ENCODE measurements at regions not wholly inside any gene's neighbourhood (a gene's known extent, or its start where the extent isn't known, plus 50 kb on each side); places are given as distances from the start of the nearest gene placed in this dataset.

DNA sequence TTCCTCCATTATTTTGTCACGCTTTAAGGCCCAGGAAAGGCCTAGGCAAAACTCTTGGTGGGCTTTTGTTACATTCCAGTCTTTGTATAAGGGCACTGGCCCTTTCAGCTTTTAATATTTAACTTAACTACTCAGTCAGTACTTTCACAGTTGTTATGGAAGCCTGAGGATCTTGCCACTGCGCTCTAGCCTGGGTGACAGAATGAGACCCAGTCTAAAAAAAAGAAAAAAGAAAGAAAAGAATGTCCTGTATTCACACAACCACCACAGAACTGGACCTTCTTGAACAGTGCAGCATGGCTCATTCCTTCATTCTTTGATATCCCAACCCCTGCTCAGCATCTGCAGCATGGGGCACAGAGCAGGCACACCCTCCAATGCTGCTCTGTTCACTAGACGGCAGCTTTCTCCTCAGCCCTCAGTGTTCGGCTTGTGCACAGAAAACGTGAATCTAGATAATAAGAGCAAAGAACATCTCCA is 59.6 kb upstream of the EPCAM start:
- no peak overlapping the region for H3K27ac Mint-ChIP-seq
- peaks cover 0 to 1% (median 0%) of the 10 kb centered on the region in 5 donors for H3K9me3 Mint-ChIP-seq
- DNase-seq = no peak
- no peaks in the 10 kb centered on the region for H3K9me3 ChIP-seq (ENCODE audit: low read length)
- H3K27ac ChIP-seq (ENCODE audit: low read depth, low read length) = no peak overlapping the region
- H3K27me3 Mint-ChIP-seq = peaks cover 5 to 16% of the 10 kb centered on the region in 2 donors
- no peak overlapping the region for H3K4me3 Mint-ChIP-seq
- H3K4me3 ChIP-seq (ENCODE audit: low read length) = no peak overlapping the region
- no peaks in the 10 kb centered on the region for H3K36me3 Mint-ChIP-seq
- no peaks in the 10 kb centered on the region for H3K4me1 Mint-ChIP-seq
- CTCF ChIA-PET = no interaction called here
- POLR2A ChIA-PET = no interaction called here
- H3K36me3 ChIP-seq (ENCODE audit: insufficient read depth, low read length) = no peaks in the 10 kb centered on the region
- no peaks in the 10 kb centered on the region for H3K4me1 ChIP-seq (ENCODE audit: insufficient read depth, low read length)
- H3K27me3 ChIP-seq (ENCODE audit: insufficient read depth, low read length, poor library complexity, severe bottlenecking) = no peaks in the 10 kb centered on the region

DNA sequence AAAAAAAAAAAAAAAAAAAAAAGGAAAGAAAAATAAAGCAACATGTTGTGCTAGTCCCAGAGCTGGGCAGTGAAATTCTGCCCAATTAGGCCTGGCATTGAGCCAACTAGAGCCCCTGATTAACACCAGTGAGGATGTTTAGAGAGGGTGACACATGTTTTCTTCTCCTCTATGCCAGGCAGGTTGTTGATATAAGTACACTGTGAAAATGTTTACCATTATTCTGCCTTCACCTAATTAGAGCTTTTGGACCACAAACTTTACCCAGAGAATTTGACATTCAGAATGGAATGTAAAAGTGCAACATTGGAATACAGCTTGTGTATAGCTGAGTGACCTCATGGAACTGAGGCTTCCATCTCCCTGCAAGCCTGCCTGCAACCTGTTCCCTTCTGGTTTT is 62.0 kb upstream of the EPCAM start:
- Histone ChIP-seq H3K27ac (ENCODE audit: low read depth, low read length) (no peak overlapping the region), H3K4me3 (ENCODE audit: low read length) (no peak overlapping the region), H3K4me1 (ENCODE audit: insufficient read depth, low read length) (no peaks in the 10 kb centered on the region), H3K27me3 (ENCODE audit: insufficient read depth, low read length, poor library complexity, severe bottlenecking) (no peaks in the 10 kb centered on the region), H3K9me3 (ENCODE audit: low read length) (no peaks in the 10 kb centered on the region), H3K36me3 (ENCODE audit: insufficient read depth, low read length) (no peaks in the 10 kb centered on the region)
- no peaks in the 10 kb centered on the region for H3K36me3 Mint-ChIP-seq
- ChIA-PET POLR2A (no interaction called here), CTCF (no interaction called here)
- H3K27ac Mint-ChIP-seq = no peak overlapping the region
- H3K4me3 Mint-ChIP-seq = no peak overlapping the region
- no peaks in the 10 kb centered on the region for H3K4me1 Mint-ChIP-seq
- DNase-seq = no peak
- H3K27me3 Mint-ChIP-seq = peaks cover 5 to 24% of the 10 kb centered on the region in 2 donors
- H3K9me3 Mint-ChIP-seq = no peaks in the 10 kb centered on the region

DNA sequence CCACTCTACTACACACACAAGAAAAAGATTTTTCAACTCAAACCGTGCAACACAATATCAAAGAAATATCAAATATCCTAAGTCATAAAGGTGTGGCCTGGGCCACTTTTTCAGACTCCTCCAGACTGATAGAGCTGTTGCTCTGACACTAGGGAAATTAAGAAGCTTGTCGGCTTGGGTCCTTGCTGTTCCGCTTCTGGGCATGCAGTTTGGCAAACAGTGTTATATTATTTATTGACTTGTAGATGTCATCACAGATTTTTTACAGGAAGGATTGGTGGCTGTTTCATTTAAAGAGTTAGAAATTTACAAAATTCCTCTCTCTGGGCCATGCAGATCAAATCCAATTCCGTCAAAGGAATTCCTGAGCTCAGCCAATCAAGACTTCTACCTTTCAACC is 64.5 kb upstream of the EPCAM start:
- Histone ChIP-seq H3K27ac (ENCODE audit: low read depth, low read length) (no peak overlapping the region), H3K9me3 (ENCODE audit: low read length) (no peaks in the 10 kb centered on the region), H3K4me3 (ENCODE audit: low read length) (no peak overlapping the region), H3K27me3 (ENCODE audit: insufficient read depth, low read length, poor library complexity, severe bottlenecking) (no peaks in the 10 kb centered on the region), H3K4me1 (ENCODE audit: insufficient read depth, low read length) (no peaks in the 10 kb centered on the region), H3K36me3 (ENCODE audit: insufficient read depth, low read length) (no peaks in the 10 kb centered on the region)
- POLR2A ChIA-PET = no interaction called here
- H3K4me3 Mint-ChIP-seq = no peak overlapping the region
- no peak overlapping the region for H3K27ac Mint-ChIP-seq
- peaks cover 2 to 32% of the 10 kb centered on the region in 2 donors for H3K27me3 Mint-ChIP-seq
- H3K4me1 Mint-ChIP-seq = peaks cover 8 to 14% (median 13%) of the 10 kb centered on the region in 3 donors
- DNase-seq = no peak
- H3K36me3 Mint-ChIP-seq = no peaks in the 10 kb centered on the region
- CTCF ChIA-PET = interaction anchor here (1.1 kb wide), 1 partner anchor 15 kb away, joined by 5 read pairs; no protein-coding TSS in a partner anchor
- no peaks in the 10 kb centered on the region for H3K9me3 Mint-ChIP-seq

DNA sequence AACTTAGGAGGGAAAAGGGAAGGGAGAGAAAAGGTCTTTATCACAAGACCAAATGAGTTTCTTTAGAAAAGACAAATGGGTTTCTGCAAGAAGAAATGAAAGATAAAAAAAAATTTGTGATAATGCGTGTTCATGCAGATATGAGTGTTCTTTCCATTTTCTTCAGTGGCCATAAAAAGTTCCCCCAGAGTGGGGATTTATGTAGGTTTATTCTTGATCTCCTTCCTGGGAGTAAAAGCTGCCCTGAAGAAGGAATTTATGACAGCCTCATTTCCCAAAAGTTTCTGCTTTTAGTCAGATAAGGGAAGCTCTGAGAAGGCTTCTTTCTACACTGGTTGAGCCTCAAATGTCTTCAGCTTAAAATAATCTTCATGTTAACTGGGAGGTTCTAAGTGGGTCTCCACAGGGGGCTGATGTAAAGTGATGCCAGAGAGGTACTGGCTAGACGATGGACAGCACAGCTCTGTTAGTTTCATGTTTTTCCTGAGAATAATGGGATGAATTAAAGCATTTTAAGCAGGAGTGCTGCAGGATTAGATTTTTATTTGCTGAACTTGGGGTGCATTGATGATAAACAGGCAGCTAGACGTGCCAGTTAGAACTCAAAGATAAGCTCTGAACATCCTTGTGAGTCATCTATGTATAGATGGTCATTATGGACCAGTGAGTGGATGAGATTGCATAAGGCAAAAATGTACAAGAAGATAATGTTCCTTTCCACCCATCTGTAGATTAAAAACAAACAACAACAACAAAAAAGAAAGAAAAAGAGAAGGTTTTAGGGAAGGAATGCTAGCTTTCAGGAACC is 65.6 kb upstream of the EPCAM start:
- Mint-ChIP-seq H3K27me3 (peaks cover 2 to 35% of the 10 kb centered on the region in 2 donors), H3K36me3 (no peaks in the 10 kb centered on the region), H3K9me3 (no peaks in the 10 kb centered on the region), H3K27ac (peak overlapping the region in 1 of 8 donors; percentile 54), H3K4me1 (peaks cover 8 to 14% (median 13%) of the 10 kb centered on the region in 3 donors), H3K4me3 (no peak overlapping the region)
- DNase-seq = no peak
- Histone ChIP-seq H3K9me3 (ENCODE audit: low read length) (no peaks in the 10 kb centered on the region), H3K27me3 (ENCODE audit: insufficient read depth, low read length, poor library complexity, severe bottlenecking) (no peaks in the 10 kb centered on the region), H3K27ac (ENCODE audit: low read depth, low read length) (no peak overlapping the region), H3K4me3 (ENCODE audit: low read length) (no peak overlapping the region), H3K36me3 (ENCODE audit: insufficient read depth, low read length) (no peaks in the 10 kb centered on the region), H3K4me1 (ENCODE audit: insufficient read depth, low read length) (no peaks in the 10 kb centered on the region)
- CTCF ChIA-PET = interaction anchor here (1.1 kb wide), 1 partner anchor 16 kb away, joined by 5 read pairs; no protein-coding TSS in a partner anchor
- POLR2A ChIA-PET = no interaction called here

DNA sequence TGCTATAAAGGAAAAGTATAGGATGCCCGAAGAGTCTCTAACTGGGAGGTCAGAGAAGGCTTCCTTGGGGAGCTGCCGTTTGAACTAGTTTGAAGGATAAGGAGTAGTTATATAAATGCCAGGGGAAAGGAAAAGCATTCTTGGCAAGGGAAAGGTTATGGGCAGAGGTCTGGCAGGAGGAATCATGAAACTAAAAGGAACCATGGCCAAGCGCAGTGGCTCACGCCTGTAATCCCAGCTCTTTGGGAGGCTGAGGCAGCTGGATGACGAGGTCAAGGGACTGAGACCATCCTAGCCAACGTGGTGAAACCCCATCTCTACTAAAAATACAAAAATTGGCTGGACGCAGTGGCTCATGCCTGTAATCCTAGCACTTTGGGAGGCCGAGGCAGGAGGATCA is 66.8 kb upstream of the EPCAM start:
- no peaks in the 10 kb centered on the region for H3K4me1 ChIP-seq (ENCODE audit: insufficient read depth, low read length)
- no peaks in the 10 kb centered on the region for H3K9me3 Mint-ChIP-seq
- no peaks in the 10 kb centered on the region for H3K36me3 ChIP-seq (ENCODE audit: insufficient read depth, low read length)
- no peak overlapping the region for H3K4me3 ChIP-seq (ENCODE audit: low read length)
- no peak overlapping the region for H3K4me3 Mint-ChIP-seq
- no peak for DNase-seq
- peaks cover 2 to 36% of the 10 kb centered on the region in 2 donors for H3K27me3 Mint-ChIP-seq
- ChIA-PET POLR2A (interaction anchor here (0.7 kb wide), 1 partner anchor 842 kb away, joined by 3 read pairs; no protein-coding TSS in a partner anchor), CTCF (no interaction called here)
- peaks cover 8 to 14% (median 13%) of the 10 kb centered on the region in 3 donors for H3K4me1 Mint-ChIP-seq
- H3K27me3 ChIP-seq (ENCODE audit: insufficient read depth, low read length, poor library complexity, severe bottlenecking) = no peaks in the 10 kb centered on the region
- H3K27ac ChIP-seq (ENCODE audit: low read depth, low read length) = no peak overlapping the region
- H3K36me3 Mint-ChIP-seq = no peaks in the 10 kb centered on the region
- no peaks in the 10 kb centered on the region for H3K9me3 ChIP-seq (ENCODE audit: low read length)
- H3K27ac Mint-ChIP-seq = no peak overlapping the region

DNA sequence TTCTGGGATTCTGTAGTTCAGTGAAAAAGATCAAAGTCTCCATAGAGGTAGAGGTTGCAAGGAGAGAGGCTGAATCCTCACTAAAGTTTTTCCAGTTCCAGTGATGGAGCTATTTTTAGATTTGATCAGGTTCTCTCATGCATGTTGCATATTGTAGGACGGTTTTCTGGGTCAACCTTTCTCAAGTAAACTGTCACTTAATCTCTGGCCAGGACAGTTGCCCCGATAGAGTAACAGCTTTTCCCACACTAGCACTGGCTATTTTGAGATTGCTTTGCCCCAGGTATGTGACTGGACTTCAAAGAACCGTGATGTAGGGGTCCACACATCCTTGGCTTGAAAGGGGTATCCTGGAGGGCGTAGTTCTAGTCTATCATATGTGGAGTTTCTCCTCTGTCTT is 67.4 kb upstream of the EPCAM start:
- H3K4me3 Mint-ChIP-seq = no peak overlapping the region
- Histone ChIP-seq H3K27ac (ENCODE audit: low read depth, low read length) (no peak overlapping the region), H3K4me3 (ENCODE audit: low read length) (no peak overlapping the region), H3K9me3 (ENCODE audit: low read length) (no peaks in the 10 kb centered on the region), H3K4me1 (ENCODE audit: insufficient read depth, low read length) (no peaks in the 10 kb centered on the region), H3K36me3 (ENCODE audit: insufficient read depth, low read length) (no peaks in the 10 kb centered on the region), H3K27me3 (ENCODE audit: insufficient read depth, low read length, poor library complexity, severe bottlenecking) (no peaks in the 10 kb centered on the region)
- peaks cover 2 to 34% of the 10 kb centered on the region in 2 donors for H3K27me3 Mint-ChIP-seq
- no peak overlapping the region for H3K27ac Mint-ChIP-seq
- no peaks in the 10 kb centered on the region for H3K36me3 Mint-ChIP-seq
- POLR2A ChIA-PET = no interaction called here
- H3K9me3 Mint-ChIP-seq = no peaks in the 10 kb centered on the region
- H3K4me1 Mint-ChIP-seq = peaks cover 8 to 14% (median 13%) of the 10 kb centered on the region in 3 donors
- DNase-seq = no peak
- CTCF ChIA-PET = interaction anchor here (1.1 kb wide), 2 partner anchors 9 to 383 kb away, joined by 3 read pairs; no protein-coding TSS in a partner anchor

DNA sequence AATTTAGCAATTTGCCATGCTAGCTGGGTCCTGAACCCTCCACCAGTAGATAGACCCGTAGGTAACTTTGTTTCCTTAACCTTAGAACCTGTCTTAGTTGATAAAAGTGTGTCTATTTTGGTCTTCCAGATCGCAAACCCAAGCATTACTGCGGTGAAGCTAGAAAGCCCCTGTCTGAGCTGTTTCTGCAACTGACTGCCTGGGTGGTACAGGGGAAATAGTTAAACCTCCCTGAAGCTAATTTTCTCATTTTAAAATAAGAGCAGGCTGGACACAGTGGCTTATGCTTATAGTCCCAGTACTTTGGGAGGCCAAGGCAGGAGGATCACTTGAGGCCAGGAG is 67.9 kb upstream of the EPCAM start:
- H3K27ac ChIP-seq (ENCODE audit: low read depth, low read length) = no peak overlapping the region
- ChIA-PET CTCF (interaction anchor here (1.1 kb wide), 2 partner anchors 9 to 383 kb away, joined by 3 read pairs; no protein-coding TSS in a partner anchor), POLR2A (no interaction called here)
- no peaks in the 10 kb centered on the region for H3K9me3 ChIP-seq (ENCODE audit: low read length)
- DNase-seq = no peak
- Mint-ChIP-seq H3K4me1 (peaks cover 8 to 14% (median 13%) of the 10 kb centered on the region in 3 donors), H3K9me3 (no peaks in the 10 kb centered on the region), H3K27me3 (peaks cover 2 to 30% of the 10 kb centered on the region in 2 donors), H3K27ac (no peak overlapping the region), H3K36me3 (no peaks in the 10 kb centered on the region), H3K4me3 (peak overlapping the region in 1 of 7 donors; percentile 15)
- no peaks in the 10 kb centered on the region for H3K36me3 ChIP-seq (ENCODE audit: insufficient read depth, low read length)
- H3K4me3 ChIP-seq (ENCODE audit: low read length) = no peak overlapping the region
- H3K4me1 ChIP-seq (ENCODE audit: insufficient read depth, low read length) = no peaks in the 10 kb centered on the region
- H3K27me3 ChIP-seq (ENCODE audit: insufficient read depth, low read length, poor library complexity, severe bottlenecking) = no peaks in the 10 kb centered on the region

DNA sequence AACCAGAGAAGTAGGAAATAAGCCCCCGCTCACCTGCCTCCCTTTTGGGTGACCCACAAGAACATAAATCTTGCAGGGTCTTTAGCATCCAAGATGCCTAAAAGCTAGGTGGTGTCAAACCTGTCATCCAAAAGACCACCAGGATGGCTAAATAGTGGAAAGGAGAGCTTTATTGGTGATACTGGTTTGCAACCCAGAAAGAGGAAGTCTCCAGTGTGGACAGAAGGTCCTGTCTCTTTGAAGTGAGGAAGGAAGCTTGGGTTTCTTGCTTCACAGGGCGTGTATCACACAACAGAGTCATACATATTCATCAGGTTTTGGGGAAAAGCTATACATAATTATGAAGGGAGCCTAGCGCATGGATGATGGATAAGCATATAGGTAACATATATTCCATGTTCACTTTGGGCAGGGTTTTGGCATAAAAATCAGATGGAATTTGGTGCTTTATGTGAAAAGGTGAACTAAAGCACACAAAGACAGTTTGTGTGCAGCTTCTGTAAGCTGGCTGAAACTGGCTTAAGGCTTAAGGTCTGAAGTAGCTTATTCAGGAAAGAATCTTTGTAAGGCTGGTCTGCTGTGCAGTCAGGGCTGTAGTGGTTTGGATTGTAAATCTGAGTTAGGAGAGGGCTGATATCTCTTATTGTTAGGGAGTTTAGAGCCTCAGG is 68.4 kb upstream of the EPCAM start:
- DNase-seq = no peak
- peak overlapping the region in 1 of 7 donors; percentile 15 for H3K4me3 Mint-ChIP-seq

More for the DNA sequence above, 68.4 kb upstream of the EPCAM start:
- Histone ChIP-seq H3K36me3 (ENCODE audit: insufficient read depth, low read length) (no peaks in the 10 kb centered on the region), H3K27me3 (ENCODE audit: insufficient read depth, low read length, poor library complexity, severe bottlenecking) (no peaks in the 10 kb centered on the region), H3K27ac (ENCODE audit: low read depth, low read length) (no peak overlapping the region), H3K4me3 (ENCODE audit: low read length) (no peak overlapping the region), H3K9me3 (ENCODE audit: low read length) (no peaks in the 10 kb centered on the region), H3K4me1 (ENCODE audit: insufficient read depth, low read length) (no peaks in the 10 kb centered on the region)
- no peaks in the 10 kb centered on the region for H3K36me3 Mint-ChIP-seq
- POLR2A ChIA-PET = no interaction called here
- H3K27ac Mint-ChIP-seq = no peak overlapping the region
- H3K4me1 Mint-ChIP-seq = peaks cover 8 to 14% (median 13%) of the 10 kb centered on the region in 3 donors
- H3K27me3 Mint-ChIP-seq = peaks cover under 1 to 32% of the 10 kb centered on the region in 2 donors
- CTCF ChIA-PET = interaction anchor here (1.1 kb wide), 2 partner anchors 8 to 382 kb away, joined by 3 read pairs; no protein-coding TSS in a partner anchor
- H3K9me3 Mint-ChIP-seq = no peaks in the 10 kb centered on the region

Data from CD8-positive, alpha-beta memory T cell (primary cell).